GM18519 (cell line): ENCODE measurements at regions not wholly inside any gene's neighbourhood (a gene's known extent, or its start where the extent isn't known, plus 50 kb on each side); places are given as distances from the start of the nearest gene placed in this dataset.

Experiments
- ATAC-seq: cut with Tn5 transposase; IDR thresholded peaks from one replicate; pipeline ENCODE4 v1.9.1; 2021; ENCODE audit warnings: mild to moderate bottlenecking, moderate library complexity; ENCODE audit not compliant: unreplicated experiment, low FRiP score

GRCh38 chr2:16010951-16011620 is 70.7 kb downstream of the MYCN start:
- ATAC-seq: no peak

GRCh38 chr2:16010011-16010410 is 69.7 kb downstream of the MYCN start:
- ATAC-seq: no peak

GRCh38 chr2:16009560-16009959 is 69.2 kb downstream of the MYCN start:
- no peak for ATAC-seq

GRCh38 chr2:16008856-16009255 is 68.5 kb downstream of the MYCN start:
- ATAC-seq: no peak

GRCh38 chr2:16008331-16008850 is 68.0 kb downstream of the MYCN start:
- ATAC-seq: no peak

GRCh38 chr2:16007167-16007934 is 67.0 kb downstream of the MYCN start:
- ATAC-seq: no peak

GRCh38 chr2:16006537-16007166 is 66.3 kb downstream of the MYCN start:
- no peak for ATAC-seq

- no peak for ATAC-seq
Observed at GRCh38 chr2:16005816-16006536, 65.6 kb downstream of the MYCN start.

GRCh38 chr2:16005389-16005788 is 65.0 kb downstream of the MYCN start:
- ATAC-seq: no peak

- ATAC-seq: no peak
Observed at GRCh38 chr2:16003809-16004208, 63.5 kb downstream of the MYCN start.

GRCh38 chr2:16003152-16003551 is 62.8 kb downstream of the MYCN start:
- ATAC-seq: no peak

- ATAC-seq: no peak
Observed at GRCh38 chr2:16002575-16002974, 62.2 kb downstream of the MYCN start.

- no peak for ATAC-seq
Observed at GRCh38 chr2:16002144-16002543, 61.8 kb downstream of the MYCN start.

- no peak for ATAC-seq
Observed at GRCh38 chr2:16000642-16001041, 60.3 kb downstream of the MYCN start.

- ATAC-seq: no peak
Observed at GRCh38 chr2:15999596-16000469, 59.5 kb downstream of the MYCN start.

GRCh38 chr2:15997728-15998280 is 57.5 kb downstream of the MYCN start:
- no peak for ATAC-seq

- no peak for ATAC-seq
Observed at GRCh38 chr2:15996536-15997423, 56.4 kb downstream of the MYCN start.
